ENCODE measurements at regions not wholly inside any gene's neighbourhood (a gene's known extent, or its start where the extent isn't known, plus 50 kb on each side); places are given as distances from the start of the nearest gene placed in this dataset.

- Histone ChIP-seq H3K4me3 (no peak overlapping the region), H3K36me3 (no peaks in the 10 kb centered on the region), H3K27ac (no peak overlapping the region), H3K9me3 (no peaks in the 10 kb centered on the region), H3K27me3 (no peaks in the 10 kb centered on the region), H3K4me1 (no peaks in the 10 kb centered on the region)
- 46 to 55% methylated on average over 2 of the region's 2 CpGs for WGBS, 2 donors
- TF ChIP-seq EP300 (IDR thresholded peaks at IDR 0.05) (no peak), POLR2A (IDR thresholded peaks at IDR 0.05) (no peak), CTCF (IDR thresholded peaks at IDR 0.05) (no peak)
- DNase-seq (ENCODE audit: low spot score in 2 of 2) = no peak
These were observed 69.7 kb upstream of the PLPP4 start for GRCh38 chr10:120387326-120387725.

GRCh38 chr10:120392245-120392644 lies 64.8 kb upstream of the PLPP4 start:
- WGBS, 2 donors = 88 to 94% methylated on average over 4 of the region's 4 CpGs
- TF ChIP-seq EP300 (IDR thresholded peaks at IDR 0.05) (no peak), CTCF (IDR thresholded peaks at IDR 0.05) (no peak), POLR2A (IDR thresholded peaks at IDR 0.05) (no peak)
- Histone ChIP-seq H3K27ac (no peak overlapping the region), H3K36me3 (no peaks in the 10 kb centered on the region), H3K9me3 (no peaks in the 10 kb centered on the region), H3K27me3 (no peaks in the 10 kb centered on the region), H3K4me3 (no peak overlapping the region), H3K4me1 (no peaks in the 10 kb centered on the region)
- DNase-seq (ENCODE audit: low spot score in 2 of 2) = no peak

GRCh38 chr10:120392671-120393079 lies 64.4 kb upstream of the PLPP4 start:
- TF ChIP-seq CTCF (IDR thresholded peaks at IDR 0.05) (no peak), EP300 (IDR thresholded peaks at IDR 0.05) (no peak), POLR2A (IDR thresholded peaks at IDR 0.05) (no peak)
- WGBS, 2 donors = 75 to 76% methylated on average over 2 of the region's 2 CpGs
- no peak for DNase-seq (ENCODE audit: low spot score in 2 of 2)

GRCh38 chr10:120394446-120394845 lies 62.6 kb upstream of the PLPP4 start:
- DNase-seq (ENCODE audit: low spot score in 2 of 2) = no peak
- Histone ChIP-seq H3K36me3 (no peaks in the 10 kb centered on the region), H3K27ac (no peak overlapping the region), H3K4me1 (no peaks in the 10 kb centered on the region), H3K27me3 (no peaks in the 10 kb centered on the region), H3K4me3 (no peak overlapping the region), H3K9me3 (no peaks in the 10 kb centered on the region)
- TF ChIP-seq POLR2A (IDR thresholded peaks at IDR 0.05) (no peak), CTCF (IDR thresholded peaks at IDR 0.05) (no peak), EP300 (IDR thresholded peaks at IDR 0.05) (no peak)
- WGBS, 2 donors = 91 to 93% methylated on average over 1 of the region's 1 CpG

More at GRCh38 chr10:120392671-120393079, 64.4 kb upstream of the PLPP4 start:
- Histone ChIP-seq H3K4me1 (no peaks in the 10 kb centered on the region), H3K36me3 (no peaks in the 10 kb centered on the region), H3K9me3 (no peaks in the 10 kb centered on the region), H3K4me3 (no peak overlapping the region), H3K27ac (no peak overlapping the region), H3K27me3 (no peaks in the 10 kb centered on the region)

- 81 to 84% methylated on average over 6 of the region's 6 CpGs for WGBS, 2 donors
- Histone ChIP-seq H3K27ac (no peak overlapping the region), H3K27me3 (no peaks in the 10 kb centered on the region), H3K4me3 (no peak overlapping the region), H3K9me3 (no peaks in the 10 kb centered on the region), H3K4me1 (no peaks in the 10 kb centered on the region), H3K36me3 (no peaks in the 10 kb centered on the region)
- TF ChIP-seq POLR2A (IDR thresholded peaks at IDR 0.05) (no peak), CTCF (IDR thresholded peaks at IDR 0.05) (no peak), EP300 (IDR thresholded peaks at IDR 0.05) (no peak)
- no peak for DNase-seq (ENCODE audit: low spot score in 2 of 2)
These were observed 60.8 kb upstream of the PLPP4 start for GRCh38 chr10:120396228-120396627.

All from tibial nerve (tissue), 4 donors.